Right kidney (tissue), 1 donor: ENCODE measurements at regions not wholly inside any gene's neighbourhood (a gene's known extent, or its start where the extent isn't known, plus 50 kb on each side); places are given as distances from the start of the nearest gene placed in this dataset.
A peak's percentile ranks its signal among the peaks of the same experiment; 100 is the strongest.
"Not testable (repeated sequence)": the region's sequence is repeated elsewhere in the genome, so short reads cannot be mapped to it uniquely, and the experiment has no call there.

Experiments
- DNase-seq: peaks from one replicate; pipeline ENCODE4 v3.0.0-alpha.2; 2016

DNA sequence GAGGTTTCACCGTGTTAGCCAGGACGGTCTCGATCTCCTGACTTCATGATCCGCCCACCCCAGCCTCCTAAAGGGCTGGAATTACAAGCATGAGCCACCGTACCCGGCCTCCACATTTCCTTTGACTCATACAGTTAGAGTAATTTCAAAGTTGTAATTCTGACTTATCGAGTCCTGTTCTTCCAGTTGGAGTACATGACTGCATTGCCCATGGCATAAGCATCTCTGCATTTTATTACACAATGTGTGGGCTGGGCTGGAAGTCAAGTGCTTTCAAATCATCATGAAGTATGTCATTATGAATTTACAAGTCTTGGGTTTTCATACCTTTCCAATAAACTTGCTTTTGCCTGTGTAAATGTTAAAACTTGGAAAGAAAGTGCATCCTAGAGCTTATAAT is 1295.7 kb upstream of the FLRT2 start:
- no peak for DNase-seq

DNA sequence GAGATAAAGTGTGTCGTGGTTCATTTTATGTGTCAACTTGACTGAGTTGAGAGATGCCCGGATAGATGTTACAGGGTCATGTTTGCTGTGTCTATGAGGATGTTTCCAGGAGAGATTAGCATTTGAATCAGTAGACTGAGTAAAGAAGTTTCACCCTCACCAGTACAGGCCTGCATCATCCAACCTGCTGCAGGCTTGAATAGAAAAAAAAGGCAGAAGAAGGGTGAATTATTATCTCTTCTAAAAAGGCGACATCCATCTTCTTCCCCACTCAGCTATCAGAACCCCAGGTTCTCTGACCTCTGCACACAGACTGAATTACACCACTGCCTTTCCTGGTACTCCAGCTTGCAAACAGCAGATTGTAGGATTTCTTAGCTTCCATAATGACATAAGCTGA is 1293.7 kb upstream of the FLRT2 start:
- DNase-seq = no peak

DNA sequence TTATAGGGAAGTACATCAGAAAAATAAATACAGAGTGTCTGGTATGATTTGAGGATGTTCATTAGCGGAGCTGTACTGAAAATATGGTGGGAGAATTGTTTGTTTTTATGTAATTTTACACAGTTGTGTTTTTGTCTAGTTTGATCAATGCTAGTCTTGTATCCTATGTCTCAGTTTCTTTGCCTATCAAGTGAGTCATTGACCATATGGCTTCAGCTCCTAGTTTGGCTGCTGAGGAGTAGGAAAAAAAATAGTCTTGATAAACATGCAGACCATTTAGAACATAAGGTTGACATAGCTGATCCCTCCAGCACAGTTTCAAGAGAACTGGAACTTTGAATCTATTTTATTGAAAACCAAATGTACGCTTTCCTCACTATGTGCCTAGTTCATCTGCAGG is 1292.1 kb upstream of the FLRT2 start:
- no peak for DNase-seq

DNA sequence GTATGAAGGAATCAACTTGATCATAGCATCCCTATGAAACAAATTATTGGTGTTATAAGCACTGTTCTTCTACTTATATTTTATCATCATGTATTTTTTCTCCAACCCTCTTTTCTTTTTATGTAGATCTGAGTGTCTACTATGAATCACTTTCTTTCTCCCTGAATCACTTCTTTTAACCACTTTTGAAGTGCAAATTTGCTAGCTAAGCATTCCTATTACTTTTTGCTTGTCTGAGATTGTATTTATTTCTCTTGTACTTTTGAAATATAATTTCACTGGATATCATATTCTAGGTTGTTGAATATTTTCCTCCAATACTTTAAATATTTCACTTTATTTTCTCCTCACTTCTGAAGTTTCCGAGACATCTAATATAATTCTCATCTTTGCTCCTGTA is 1282.3 kb upstream of the FLRT2 start:
- no peak for DNase-seq

DNA sequence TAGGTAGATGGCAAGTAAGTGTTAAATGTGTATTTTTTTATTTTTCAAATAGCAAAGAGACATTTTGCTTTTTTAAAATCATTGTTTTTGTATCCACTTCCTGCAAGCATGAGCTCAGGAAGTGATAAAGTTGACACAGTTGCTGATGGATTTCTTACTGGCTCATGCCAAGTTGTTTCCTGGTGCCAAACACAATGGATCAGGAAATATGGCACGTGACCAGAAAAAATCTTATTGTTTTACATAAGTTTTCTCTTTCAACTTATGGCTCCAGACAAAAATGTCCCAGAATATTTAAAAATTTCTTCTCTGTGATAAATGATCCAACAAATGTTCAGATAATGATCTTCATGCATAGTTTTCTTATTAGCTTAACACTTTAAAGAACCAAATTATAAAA is 1279.1 kb upstream of the FLRT2 start:
- DNase-seq = no peak

DNA sequence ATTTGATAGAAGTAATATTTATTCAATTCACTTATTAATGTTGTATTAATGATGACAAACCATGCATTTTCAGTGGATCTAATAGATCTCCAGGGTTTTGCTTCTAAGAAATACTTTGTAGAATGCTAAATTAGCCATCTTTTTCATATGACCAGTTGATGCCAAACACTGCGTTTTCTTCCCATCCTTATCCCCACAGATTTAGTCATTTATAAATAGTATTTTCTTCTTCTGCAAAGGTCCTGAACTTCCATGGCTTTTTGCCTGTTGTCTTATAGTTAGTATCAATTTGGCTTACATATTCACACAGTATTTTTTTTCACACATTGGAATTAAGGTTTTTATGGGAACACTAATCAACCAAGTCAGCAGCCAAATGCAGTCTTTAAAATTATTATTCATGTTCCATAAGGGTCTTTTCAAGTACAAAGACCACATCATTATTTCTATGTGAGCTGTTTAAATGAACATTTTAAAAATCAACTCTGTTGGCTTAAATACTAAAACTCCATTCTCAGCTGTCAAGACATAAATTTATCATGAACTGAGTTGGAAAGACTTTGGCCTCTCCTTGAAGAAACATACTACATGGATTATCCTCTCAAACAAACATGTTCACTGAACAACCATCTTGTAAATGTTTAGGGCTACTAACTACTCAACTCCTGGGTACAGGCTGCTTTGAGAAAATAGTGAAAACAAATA is 1278.4 kb upstream of the FLRT2 start:
- DNase-seq = no peak

DNA sequence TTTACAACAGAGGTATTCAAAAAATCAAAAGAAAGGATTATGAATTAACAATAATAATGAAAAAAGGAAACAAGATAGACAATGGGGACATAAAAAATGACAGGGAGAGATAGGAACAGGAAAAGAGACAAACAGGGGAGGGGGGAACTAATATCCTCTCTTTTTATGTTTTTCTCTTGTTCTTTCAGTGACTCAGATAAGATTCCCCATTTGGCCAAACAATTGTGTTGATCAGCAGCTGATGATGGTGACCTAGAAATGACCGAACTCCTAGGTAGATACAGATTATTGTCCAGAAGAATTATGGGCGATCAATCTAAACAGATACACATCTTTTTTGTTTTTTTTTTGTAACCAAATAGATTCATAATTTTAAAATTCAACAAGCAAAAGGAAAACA is 1277.2 kb upstream of the FLRT2 start:
- no peak for DNase-seq

DNA sequence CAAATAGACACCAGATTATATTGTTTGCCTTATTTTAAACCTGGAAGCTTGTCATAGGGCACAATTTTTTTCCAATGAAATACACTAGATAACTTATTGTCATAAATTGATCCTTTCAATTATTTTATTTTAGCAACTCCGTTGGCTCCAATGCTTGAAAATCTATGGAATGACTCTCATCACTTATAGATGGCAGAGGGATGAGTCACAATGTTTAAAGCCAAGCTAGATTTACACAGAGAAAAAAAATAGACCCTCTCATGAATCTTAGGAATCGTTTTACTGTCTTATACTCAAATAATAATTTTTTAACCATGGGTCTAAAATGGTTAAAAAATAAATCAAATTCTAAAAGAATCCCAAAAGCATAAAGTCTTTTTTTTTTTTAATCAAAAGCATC is 1276.6 kb upstream of the FLRT2 start:
- no peak for DNase-seq

DNA sequence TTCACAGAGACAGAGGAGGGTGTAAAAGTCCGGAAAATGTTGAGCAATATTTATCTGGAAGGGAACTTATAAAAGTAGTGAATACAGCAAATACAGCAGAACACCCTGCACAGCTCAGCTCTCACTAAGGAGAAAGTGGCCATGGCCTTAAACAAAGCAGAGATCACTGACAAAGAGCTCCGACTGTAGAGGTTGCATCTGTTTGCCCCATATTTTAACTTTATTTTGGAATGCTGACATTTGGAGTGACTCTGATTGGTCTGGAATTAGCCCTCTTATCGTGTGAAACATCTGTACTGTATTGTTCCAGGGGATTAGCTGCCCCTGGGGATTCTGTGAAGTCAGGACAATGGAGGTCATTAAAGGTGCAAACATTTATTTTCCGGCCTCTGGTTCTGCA is 1275.7 kb upstream of the FLRT2 start:
- DNase-seq = peak; percentile 14

DNA sequence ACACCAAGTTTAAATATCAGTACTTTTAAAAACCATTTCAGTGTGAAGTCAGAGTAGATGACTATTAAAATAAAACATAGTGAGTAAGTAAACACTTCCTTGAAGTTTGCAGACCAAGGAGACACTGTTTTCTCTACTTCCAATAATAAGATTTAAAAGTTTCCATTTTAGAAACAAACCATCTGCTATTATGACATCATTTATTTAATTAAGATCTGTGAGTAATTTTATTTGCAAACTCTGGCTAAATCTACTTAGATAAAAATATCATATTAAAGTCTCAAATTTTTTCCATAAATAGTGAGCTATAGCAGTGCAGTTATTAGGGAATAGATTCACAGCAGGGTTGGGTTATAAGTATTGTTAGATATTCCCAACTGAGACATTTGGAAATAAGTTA is 1267.0 kb upstream of the FLRT2 start:
- DNase-seq = no peak

DNA sequence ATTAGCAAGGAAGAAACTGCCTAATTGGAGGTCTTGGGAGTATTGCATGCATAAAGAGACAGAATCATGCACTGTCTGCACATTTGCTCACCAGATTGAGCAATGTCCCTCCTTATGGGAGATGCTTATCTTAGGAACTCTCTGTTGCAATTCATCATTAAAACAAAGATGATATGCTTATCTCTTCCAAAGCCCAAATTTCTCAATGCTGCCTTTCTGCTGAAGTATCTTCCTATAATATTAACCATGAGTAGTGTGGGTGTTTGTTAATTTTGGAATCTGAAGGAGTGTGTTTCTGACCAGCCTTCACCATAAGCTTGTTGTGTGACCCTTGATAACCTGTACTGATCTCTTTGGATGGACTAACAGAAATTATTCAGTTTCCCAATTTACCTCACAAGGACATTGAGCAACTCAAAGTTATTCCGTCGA is 1257.6 kb upstream of the FLRT2 start:
- no peak for DNase-seq

DNA sequence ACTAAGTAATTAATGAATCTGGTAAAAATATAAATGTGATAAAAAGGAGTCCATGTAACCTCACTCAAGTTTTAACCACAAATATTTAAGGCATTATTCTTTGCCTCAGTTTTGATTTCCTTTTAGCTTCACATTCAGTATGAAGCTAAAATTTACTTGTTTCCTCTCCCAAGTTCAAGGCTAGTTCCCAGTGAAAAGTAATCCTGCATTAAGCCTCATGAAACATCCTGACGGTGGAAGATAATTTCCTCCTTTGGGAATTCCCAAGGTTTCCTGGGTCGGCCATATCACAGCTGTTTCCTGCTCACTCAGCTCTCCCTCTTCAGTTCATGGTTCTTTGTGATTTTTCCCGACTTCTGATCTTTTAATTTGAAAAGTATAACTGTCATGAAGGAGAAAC is 1256.8 kb upstream of the FLRT2 start:
- DNase-seq = no peak

DNA sequence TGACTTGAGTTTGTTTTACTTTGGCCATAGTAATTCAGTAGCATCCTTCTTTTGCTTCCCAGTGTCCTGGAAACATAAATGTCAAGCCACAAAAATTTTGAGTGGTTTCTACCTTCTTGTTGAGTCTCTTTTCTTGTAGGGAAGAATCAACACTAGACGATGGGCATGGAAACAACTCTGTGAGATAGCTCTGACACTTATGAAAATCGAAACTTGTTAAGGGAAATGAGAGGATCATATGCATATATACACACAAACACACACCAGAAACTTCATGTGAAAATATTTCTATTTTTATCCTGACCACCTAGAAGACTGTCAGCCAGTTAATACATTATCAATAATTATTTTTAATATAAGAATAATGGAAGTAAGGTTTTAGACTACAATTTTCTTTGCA is 1247.3 kb upstream of the FLRT2 start:
- DNase-seq = no peak

DNA sequence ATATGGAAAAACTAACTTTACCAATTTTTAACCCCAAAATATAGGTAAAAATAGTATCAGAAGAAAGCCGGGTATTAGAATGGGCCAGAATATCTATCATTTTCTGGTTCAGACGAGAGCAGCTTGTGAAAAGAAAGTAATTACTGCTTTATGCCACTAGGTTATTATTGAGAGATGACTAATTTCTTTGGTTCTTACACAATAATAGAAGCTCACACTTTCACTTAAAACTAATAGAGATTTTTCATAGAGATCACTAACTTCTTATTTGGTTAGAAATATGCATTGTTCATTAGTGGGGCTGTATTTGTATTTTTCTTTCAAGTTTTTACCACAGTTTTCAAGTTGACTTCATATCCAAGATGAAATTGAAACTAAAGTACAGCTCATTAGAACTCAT is 1241.2 kb upstream of the FLRT2 start:
- no peak for DNase-seq

DNA sequence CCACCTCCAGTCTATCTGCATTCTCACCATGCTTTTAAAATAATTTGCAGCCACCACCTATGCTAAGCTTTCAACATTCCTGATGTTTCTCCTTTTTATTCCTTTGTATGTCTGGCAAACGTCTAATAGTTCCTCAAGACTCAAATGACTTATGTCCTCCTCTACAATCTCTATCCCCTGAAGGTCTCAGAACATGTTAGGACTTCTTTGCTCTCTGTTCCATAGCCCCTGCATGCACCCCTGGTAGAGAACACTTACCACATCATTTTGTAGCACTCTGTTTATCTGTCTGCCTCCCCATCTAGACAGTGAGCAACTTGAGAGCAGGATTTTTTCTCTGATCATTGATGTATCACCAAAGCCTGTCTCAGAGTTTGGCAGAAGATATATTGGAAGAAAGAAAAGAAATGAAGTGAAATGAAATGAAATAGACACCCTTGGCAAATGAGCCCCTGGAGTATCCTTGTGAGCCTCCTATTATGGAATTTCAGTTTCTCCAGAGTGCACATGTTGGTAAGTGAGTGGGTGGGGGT is 1231.2 kb upstream of the FLRT2 start:
- DNase-seq = no peak

DNA sequence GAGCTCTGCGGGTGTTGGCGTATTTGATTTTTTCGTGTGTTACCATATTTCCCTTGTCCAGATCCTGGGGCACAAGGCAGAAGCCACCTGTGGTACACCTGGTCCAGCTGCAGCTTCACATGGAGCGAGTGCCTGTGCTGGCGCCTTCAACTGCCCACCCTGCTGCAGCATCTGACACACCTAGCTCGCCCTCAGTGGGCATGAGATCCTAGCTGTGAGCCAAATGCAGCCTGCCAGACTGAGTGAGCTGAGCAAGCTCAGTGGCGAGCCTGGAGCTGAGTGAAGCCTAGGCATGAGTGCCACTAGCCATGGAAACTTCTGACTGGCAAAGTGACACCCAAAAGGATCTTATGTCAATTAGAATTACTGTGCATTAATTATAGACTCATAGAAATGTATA is 1226.8 kb upstream of the FLRT2 start:
- no peak for DNase-seq

DNA sequence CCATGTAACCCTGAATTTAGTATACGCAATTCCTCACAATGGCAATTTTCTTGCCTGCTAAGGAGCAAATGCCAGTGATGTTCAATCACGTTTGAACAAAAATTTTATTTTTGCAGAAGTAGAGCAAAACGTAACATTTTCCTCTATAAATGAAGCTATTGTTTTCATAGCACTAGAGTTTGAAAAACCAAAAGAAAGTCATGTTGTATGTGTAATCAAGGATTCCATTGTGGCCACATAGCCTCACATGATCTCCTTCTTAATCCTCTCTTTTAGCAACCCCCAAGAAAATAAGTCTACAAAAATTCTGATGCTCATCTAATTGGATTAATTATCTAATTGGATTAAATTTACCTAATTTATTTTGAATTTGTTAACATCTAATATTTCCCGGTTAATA is 1217.4 kb upstream of the FLRT2 start:
- no peak for DNase-seq

DNA sequence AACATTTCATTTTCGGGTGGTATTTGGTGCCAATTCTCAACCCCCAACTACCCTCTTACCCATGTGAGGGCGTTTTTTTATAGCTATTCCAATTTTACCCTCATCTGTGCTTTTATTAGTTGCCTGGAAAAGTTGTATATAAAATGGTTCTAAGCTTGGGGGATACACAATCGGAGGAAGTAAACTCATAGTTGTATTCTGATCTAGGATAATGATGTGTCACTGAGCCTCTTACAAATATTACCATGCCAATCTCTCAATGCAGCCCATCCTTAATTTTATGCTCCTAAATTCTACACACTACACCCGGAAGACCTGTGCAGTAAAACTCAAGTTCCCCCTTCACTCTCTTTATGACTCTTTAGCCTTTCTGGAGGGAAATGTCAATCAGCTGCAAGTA is 1206.5 kb upstream of the FLRT2 start:
- no peak for DNase-seq

DNA sequence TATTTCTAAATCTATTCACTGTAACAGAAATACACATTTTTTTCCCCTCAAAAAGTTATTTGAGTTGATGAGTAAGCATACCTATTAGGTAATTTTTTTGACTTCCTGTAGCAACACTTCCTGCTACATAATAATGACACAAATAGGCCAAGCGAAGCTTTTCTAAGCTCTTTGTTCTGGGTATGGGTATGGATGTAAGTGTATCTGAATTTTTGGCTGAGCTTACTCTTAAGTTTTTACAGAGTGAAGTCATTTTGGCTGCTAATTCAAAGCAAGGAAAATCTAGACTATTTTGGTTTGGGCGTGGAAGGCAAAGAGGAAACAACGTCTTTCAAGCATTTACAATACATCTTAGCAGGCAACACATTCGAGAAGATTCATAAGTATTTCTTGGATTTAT is 1206.0 kb upstream of the FLRT2 start:
- DNase-seq = no peak

DNA sequence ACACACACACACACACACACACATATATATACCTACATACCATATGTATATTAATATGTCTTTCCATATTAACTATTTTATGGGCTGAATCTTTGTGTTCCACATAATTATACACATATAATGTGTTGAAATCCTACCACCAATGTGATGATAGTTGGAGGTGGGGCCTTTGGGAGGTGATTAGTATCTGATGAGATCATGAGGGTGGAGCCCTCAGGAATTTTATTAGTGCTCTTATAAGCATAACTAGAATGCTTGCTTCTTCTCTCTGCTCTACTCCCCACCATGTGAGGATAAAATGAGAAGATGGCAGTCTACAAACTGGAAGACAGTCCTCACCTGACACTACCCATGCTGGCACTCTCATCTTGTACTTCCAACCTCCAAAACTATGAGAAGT is 1193.5 kb upstream of the FLRT2 start:
- DNase-seq = no peak

DNA sequence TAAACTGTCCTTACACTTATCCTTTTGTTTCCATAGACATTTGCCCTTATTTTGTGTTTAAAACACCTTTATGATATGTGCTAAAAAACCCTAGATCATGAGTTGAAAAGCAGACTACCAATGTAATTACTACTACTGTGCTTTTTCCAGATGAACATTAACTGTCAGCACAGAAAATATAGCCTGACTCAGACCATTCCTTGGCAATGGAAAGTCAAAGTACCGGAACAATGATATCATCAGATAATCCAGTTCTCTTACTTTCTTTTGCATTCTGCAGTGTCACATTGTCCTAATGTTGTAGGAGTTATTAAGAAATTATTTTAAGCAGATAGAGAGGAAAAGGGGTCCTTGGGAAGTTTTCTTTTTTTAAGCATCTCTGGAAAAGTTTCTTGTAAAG is 1189.0 kb upstream of the FLRT2 start:
- DNase-seq = no peak

DNA sequence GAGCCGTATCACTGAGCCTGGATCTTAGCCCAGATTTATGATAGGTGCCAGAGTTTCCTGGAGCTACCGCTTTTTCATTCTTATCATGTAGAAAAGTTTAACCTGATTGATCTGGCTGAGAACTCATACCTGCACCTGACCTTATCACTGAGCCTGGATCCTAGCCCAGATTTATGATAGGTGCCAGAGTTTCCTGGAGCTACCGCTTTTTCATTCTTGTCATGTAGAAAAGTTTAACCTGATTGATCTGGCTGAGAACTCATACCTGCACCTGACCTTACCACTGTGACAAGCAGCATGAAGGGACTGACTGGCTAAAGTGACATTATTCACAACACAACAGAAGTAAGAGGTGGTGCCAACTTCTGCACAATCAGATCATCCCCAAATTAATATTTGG is 1188.1 kb upstream of the FLRT2 start:
- not testable (repeated sequence) for DNase-seq

DNA sequence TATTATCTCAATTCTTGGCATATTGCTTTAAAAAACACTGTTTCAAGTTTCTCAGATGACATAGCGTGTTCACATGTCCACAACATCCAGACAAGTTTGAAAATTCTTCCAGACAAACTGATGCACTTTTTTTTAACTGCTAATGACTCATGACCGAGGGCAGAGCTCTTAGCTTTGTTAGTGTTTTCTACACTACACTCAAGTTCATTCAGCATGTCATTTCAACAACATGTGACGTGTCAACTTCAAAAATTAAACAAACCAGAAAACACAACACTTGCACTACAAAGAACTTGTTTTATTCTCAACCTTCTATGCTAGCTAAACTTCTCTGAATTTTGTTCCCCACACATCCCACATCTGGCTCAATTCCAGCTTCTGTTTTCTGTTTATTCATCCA is 1186.3 kb upstream of the FLRT2 start:
- no peak for DNase-seq

DNA sequence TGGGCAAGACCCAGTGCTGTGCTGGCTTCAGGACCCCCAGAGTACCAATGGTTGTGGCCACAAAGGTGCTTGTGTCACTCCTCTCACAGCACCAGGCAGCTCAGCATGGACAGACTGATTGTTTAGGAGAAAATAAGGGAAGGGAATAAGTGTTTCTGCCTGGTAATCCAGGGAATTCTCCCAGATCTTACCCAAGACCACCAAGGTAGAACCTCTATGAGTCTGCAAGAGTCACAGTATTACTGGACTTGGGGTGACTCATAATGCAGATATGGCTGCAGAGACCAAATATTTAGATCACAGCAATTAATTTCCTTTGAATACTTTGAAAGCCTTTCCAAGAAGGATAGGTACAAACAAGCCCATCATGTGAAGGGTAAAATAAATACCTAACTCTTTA is 1178.3 kb upstream of the FLRT2 start:
- no peak for DNase-seq

DNA sequence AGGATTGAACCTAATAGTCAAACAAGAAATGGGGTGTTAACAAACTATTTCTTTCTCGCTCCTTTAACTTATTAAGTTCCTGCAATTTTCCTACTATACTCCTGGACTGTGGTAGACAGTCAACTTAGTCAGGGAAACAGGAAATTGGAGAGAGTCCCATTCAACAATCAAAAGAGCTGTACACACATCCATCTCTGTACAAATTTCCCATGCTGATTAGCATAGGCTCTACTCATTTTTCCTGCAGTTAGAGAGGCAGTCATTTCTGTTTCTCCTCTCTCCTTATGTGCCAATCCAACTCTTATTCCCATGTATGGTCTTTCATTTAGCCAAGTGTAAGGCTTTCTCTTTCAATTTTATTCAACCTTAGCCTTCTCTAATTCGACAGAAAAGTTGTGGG is 1168.5 kb upstream of the FLRT2 start:
- no peak for DNase-seq
